ENCODE measurements at regions not wholly inside any gene's neighbourhood (a gene's known extent, or its start where the extent isn't known, plus 50 kb on each side); places are given as distances from the start of the nearest gene placed in this dataset.

DNA sequence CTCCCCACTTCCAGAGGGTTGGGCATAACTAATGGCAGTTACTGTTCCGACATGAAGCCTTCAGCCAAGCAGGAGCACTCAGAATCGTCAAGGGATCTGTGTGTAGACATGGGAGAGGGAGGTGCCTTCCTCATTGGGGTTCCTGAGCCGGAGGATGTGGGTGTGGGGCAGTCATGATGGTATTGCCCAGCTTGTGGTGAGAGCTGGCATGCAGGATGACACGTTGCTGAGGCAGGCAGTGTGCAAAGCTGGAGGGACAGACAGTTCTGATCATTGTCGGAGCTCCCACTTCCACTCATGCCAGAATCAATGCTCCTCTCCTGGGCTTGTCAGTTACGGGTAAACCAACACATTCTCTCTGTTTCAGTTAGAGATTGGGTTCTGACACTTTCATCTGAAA, 83.9 kb upstream of the TSC22D1 start:
- ATAC-seq: no peak
- Histone ChIP-seq H3K4me3 (replicated peaks in 1 of 3; ENCODE audit: insufficient read depth in 1 of 3, low read depth in 2 of 3, low read length in 3 of 3) (no peak overlapping the region), H2AFZ (ENCODE audit: low read length) (no peak overlapping the region), H3K27ac (ENCODE audit: extremely low read length, insufficient read depth, low read length) (no peak overlapping the region), H3K4me2 (ENCODE audit: low read depth, low read length) (no peak overlapping the region), H3K4me1 (ENCODE audit: insufficient read depth, low read length) (no peaks in the 10 kb centered on the region), H3K36me3 (replicated peaks in 1 of 2; ENCODE audit: control insufficient read depth in 1 of 2, insufficient read depth in 2 of 2, low read length in 2 of 2) (no peaks in the 10 kb centered on the region), H3K9me3 (ENCODE audit: low read length) (no peaks in the 10 kb centered on the region), H3K79me2 (ENCODE audit: insufficient read depth, low read length) (no peaks in the 10 kb centered on the region), H3K27me3 (ENCODE audit: control insufficient read depth in 1 of 2, insufficient read depth in 2 of 2, low read length in 2 of 2) (0 out of 5 replicates have a peak, but pooled peaks cover 0 to 3% of the 10 kb centered on the region in 2 experiments), H4K20me1 (ENCODE audit: insufficient read depth, low read length) (no peaks in the 10 kb centered on the region), H3K9ac (ENCODE audit: insufficient read depth, low read depth, low read length) (no peak overlapping the region)
- ChIA-PET CTCF (ENCODE audit: low intra/inter-chr PET ratio, low total read pairs) (no interaction called here), POLR2A (no interaction called here)
- in situ Hi-C loops (cut with HindIII; ENCODE audit: extremely low pct_ligation_motif_present, low pct_unique_long_range_greater_than_20kb) (no loop called here), intact Hi-C loops (cut with micrococcal nuclease; ENCODE audit: unreplicated experiment) (no loop called here)
- FAIRE-seq: no peak
- WGBS (ENCODE audit: low lambda C conversion rate): 26% methylated on average over 4 of the region's 6 CpGs
- BruUV-seq (replicated peaks): no TSS peak
- no peak for TF ChIP-seq SMYD3 (CRISPR knock-in tag; IDR thresholded peaks at IDR 0.05)
- no peak for TF ChIP-seq GTF2F1 (IDR thresholded peaks at IDR 0.05; ENCODE audit: low read length)
- TF ChIP-seq FOXA1 (IDR thresholded peaks at IDR 0.05): no peak
- TF ChIP-seq FOXA1 (CRISPR knock-in tag; IDR thresholded peaks at IDR 0.05): no peak
- TF ChIP-seq ELF4 (CRISPR knock-in tag; IDR thresholded peaks at IDR 0.05; ENCODE audit: borderline replicate concordance): no peak
- TF ChIP-seq NCOR1 (IDR thresholded peaks at IDR 0.05; ENCODE audit: borderline replicate concordance, low read length): no peak
- no peak for TF ChIP-seq SRSF4 (IDR thresholded peaks at IDR 0.05; ENCODE audit: low read depth, low read length, poor library complexity, severe bottlenecking)
- TF ChIP-seq RARG (CRISPR knock-in tag; IDR thresholded peaks at IDR 0.05; ENCODE audit: low read depth): no peak
- TF ChIP-seq ZFP36 (IDR thresholded peaks at IDR 0.05; ENCODE audit: borderline replicate concordance, low read depth, low read length, partially characterized antibody): no peak
- no peak for TF ChIP-seq ZNF839 (CRISPR knock-in tag; IDR thresholded peaks at IDR 0.05; ENCODE audit: borderline replicate concordance)
- no peak for TF ChIP-seq ELF1 (CRISPR knock-in tag; IDR thresholded peaks at IDR 0.05)
- TF ChIP-seq, protein P1, sequence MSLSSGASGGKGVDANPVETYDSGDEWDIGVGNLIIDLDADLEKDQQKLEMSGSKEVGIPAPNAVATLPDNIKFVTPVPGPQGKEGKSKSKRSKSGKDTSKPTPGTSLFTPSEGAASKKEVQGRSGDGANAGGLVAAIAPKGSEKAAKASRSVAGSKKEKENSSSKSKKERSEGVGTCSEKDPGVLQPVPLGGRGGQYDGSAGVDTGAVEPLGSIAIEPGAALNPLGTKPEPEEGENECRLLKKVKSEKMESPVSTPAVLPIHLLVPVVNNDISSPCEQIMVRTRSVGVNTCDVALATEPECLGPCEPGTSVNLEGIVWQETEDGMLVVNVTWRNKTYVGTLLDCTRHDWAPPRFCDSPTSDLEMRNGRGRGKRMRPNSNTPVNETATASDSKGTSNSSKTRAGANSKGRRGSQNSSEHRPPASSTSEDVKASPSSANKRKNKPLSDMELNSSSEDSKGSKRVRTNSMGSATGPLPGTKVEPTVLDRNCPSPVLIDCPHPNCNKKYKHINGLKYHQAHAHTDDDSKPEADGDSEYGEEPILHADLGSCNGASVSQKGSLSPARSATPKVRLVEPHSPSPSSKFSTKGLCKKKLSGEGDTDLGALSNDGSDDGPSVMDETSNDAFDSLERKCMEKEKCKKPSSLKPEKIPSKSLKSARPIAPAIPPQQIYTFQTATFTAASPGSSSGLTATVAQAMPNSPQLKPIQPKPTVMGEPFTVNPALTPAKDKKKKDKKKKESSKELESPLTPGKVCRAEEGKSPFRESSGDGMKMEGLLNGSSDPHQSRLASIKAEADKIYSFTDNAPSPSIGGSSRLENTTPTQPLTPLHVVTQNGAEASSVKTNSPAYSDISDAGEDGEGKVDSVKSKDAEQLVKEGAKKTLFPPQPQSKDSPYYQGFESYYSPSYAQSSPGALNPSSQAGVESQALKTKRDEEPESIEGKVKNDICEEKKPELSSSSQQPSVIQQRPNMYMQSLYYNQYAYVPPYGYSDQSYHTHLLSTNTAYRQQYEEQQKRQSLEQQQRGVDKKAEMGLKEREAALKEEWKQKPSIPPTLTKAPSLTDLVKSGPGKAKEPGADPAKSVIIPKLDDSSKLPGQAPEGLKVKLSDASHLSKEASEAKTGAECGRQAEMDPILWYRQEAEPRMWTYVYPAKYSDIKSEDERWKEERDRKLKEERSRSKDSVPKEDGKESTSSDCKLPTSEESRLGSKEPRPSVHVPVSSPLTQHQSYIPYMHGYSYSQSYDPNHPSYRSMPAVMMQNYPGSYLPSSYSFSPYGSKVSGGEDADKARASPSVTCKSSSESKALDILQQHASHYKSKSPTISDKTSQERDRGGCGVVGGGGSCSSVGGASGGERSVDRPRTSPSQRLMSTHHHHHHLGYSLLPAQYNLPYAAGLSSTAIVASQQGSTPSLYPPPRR (CRISPR knock-in tag; IDR thresholded peaks at IDR 0.05; ENCODE audit: borderline replicate concordance): no peak
- DNase-seq (ENCODE audit: low spot score): no peak
